GM12872 (cell line): ENCODE measurements at regions not wholly inside any gene's neighbourhood (a gene's known extent, or its start where the extent isn't known, plus 50 kb on each side); places are given as distances from the start of the nearest gene placed in this dataset.

Experiments used
- TF ChIP-seq, protein P1 (sequence below): IDR thresholded peaks from 3 replicates; pipeline ENCODE4 v1.5.1; 2011; ENCODE audit warnings: low read depth, mild to moderate bottlenecking, low read length, moderate library complexity; ENCODE audit not compliant: insufficient read depth

DNA sequence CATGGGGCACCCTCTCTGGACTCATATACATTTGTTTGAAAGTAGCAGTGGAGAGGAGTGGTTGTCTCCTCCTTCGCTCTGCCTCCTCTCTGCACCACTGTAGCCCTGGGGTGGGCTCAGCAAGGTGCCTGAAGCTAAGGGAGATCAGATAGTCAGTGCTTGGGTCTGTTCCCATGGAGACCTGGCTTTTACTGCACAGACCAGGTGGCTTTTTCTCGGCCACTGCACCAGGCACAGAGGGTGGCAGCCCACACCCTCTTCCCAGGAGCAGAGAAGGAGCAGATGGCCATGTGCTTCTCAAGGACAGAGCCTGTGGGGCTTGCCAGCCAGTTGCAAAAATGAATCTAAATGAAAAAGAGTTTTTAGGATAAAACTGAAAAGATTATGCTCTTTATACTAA, 123.4 kb upstream of the KCNK1 start:
- TF ChIP-seq, protein P1, sequence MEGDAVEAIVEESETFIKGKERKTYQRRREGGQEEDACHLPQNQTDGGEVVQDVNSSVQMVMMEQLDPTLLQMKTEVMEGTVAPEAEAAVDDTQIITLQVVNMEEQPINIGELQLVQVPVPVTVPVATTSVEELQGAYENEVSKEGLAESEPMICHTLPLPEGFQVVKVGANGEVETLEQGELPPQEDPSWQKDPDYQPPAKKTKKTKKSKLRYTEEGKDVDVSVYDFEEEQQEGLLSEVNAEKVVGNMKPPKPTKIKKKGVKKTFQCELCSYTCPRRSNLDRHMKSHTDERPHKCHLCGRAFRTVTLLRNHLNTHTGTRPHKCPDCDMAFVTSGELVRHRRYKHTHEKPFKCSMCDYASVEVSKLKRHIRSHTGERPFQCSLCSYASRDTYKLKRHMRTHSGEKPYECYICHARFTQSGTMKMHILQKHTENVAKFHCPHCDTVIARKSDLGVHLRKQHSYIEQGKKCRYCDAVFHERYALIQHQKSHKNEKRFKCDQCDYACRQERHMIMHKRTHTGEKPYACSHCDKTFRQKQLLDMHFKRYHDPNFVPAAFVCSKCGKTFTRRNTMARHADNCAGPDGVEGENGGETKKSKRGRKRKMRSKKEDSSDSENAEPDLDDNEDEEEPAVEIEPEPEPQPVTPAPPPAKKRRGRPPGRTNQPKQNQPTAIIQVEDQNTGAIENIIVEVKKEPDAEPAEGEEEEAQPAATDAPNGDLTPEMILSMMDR = no peak

DNA sequence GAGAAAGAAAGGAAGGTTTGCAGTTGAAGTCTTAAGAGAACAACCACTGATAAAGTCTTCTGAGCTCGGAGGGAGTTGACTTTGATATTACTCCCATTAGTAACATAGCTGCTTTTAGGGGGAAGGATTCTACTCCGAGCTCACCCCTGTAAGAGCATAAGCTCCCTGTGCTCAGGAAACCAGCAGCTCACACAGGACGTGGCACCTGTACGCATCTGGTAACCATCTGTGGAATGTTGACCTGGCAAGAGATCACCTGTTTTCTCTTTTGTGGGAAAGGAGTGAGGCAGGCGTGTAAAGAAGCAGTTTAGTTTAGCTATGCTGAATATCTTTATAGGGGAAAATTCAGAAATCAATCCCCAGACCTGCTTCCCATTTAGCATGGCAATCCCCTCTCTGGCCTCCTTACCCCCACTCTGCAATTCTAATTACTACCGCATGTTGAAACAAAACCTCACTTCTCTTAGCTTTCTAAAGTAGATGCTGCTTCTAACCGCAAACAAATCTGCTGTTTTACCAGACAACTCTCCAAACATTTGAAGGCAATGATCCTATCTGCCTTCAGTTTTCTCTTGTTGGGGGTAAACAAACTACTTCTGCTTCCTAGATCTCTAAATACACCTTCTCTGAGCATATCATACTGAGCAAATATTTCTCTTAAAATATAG, 121.8 kb upstream of the KCNK1 start:
- TF ChIP-seq, protein P1 = no peak

DNA sequence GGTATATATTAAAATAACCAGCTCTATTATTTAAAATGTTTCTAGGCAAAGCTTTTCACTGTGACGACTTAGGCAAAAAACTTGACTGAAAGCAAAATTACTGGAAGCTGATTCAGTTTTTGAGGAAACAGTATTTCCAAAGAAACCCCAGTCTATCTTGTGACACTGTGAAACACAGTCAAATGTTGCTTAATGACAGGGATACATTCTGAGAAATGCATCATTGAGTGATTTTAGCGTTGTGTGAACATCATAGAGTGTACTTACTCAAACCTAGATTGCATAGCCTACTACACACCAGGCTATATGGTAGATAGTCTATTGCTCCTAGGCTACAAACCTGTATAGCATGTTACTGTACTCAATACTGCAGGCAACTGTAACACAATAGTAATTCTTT, 116.9 kb upstream of the KCNK1 start:
- TF ChIP-seq, protein P1 = no peak

DNA sequence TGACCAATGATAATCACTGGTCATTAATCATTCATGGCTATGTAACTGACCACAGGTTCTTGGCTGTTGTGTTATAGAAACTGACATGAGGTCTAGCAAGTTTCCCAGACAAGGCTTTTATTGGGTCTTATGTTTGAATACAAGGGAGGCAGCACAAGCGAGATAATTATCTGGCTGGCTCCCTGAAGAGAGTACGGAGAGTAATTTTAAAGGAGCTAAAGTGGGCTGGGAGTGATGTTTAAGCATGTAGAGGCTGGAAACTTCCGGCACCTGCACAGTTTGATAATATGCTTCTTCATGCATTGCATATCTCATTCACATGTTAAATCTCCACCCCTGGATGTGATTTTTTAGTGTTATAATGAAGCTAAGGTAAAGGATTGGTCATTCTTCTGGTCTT, 116.2 kb upstream of the KCNK1 start:
- TF ChIP-seq, protein P1 = no peak

DNA sequence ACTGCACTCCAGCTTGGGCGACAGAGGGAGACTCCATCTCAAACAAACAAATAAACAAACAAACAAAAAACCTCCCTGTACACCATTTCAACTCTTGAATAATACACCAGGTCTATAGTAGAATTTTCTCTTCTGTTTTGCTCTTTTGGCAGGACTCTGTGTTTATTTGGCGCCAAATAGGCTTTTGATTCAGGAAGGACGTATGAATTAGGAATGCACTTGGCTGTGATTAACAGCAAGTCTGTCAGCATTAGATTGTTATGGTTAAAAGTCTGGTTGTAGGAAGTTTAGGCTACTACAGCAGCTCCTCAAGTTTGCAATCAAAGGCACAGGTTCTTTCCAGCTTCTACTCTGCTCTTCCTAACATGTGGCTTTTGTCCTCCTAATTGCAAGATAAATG, 113.8 kb upstream of the KCNK1 start:
- TF ChIP-seq, protein P1 = no peak

DNA sequence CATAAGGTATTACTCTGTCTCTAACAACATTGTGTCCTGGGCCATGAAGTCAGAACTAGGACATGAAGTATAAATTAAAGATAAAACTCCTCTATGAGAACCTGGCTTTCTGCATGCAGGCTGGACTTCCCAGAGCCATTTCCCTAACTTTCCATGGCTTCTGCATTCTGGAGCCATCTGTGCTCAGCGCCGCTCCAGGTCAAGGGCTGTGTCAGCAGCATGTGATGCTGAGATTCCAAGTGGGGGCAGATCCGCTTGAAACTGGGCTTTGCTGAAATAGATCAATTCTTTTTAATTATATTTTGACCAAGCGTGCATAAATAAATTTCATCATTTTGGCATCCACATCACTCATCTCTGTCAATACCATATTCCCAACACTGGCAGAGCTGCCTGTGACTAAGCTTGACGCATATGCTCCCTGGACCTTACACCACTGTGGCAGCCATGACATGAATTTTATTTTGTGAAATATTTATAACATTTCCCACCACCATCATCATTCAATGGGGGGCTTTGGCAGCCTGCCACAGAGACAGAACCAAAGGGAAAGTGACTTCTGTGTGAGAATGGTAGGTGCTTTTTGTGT, 110.4 kb upstream of the KCNK1 start:
- TF ChIP-seq, protein P1 = no peak

DNA sequence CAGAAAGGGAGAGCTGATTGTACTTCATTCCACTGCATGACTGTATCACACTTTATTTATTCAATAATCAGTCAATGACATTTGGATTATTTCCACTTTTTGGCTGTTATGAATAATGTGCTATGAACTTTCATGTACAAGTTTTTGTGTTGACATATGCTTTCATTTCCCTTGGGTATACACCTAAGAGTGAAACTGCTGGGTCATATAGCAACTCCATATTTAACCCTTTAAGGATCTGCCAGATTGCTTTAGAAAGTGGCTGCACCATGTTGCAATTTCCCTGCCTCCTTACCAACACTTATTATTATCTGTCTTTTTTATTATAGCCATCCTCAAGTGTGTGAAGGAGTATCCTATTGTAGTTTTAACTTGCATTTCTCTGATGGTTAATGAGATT, 108.8 kb upstream of the KCNK1 start:
- TF ChIP-seq, protein P1 = no peak
